ENCODE measurements at regions not wholly inside any gene's neighbourhood (a gene's known extent, or its start where the extent isn't known, plus 50 kb on each side); places are given as distances from the start of the nearest gene placed in this dataset.

DNA sequence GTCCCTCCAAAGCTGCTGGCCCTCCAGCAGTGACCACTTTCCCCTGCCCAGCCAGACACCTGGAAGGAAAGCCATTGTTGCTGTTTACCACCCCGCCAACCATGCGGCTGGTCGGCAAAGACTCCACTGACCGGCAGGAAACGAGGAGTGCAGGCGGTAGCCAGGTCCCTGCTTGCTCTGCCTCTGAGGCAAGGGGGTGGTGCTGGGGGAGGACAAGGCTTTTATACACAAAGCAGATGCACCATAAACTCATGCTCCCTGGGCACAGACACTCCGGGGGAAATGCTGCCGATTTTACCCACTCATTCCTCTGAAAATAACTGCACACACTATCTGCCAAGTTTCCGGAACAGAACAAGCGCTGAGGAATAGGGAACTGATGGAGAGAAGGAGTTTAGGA lies 62.8 kb upstream of the GRIN2A start:
- TF ChIP-seq, protein P1, sequence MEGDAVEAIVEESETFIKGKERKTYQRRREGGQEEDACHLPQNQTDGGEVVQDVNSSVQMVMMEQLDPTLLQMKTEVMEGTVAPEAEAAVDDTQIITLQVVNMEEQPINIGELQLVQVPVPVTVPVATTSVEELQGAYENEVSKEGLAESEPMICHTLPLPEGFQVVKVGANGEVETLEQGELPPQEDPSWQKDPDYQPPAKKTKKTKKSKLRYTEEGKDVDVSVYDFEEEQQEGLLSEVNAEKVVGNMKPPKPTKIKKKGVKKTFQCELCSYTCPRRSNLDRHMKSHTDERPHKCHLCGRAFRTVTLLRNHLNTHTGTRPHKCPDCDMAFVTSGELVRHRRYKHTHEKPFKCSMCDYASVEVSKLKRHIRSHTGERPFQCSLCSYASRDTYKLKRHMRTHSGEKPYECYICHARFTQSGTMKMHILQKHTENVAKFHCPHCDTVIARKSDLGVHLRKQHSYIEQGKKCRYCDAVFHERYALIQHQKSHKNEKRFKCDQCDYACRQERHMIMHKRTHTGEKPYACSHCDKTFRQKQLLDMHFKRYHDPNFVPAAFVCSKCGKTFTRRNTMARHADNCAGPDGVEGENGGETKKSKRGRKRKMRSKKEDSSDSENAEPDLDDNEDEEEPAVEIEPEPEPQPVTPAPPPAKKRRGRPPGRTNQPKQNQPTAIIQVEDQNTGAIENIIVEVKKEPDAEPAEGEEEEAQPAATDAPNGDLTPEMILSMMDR (conservative IDR thresholded peaks at IDR 0.05; ENCODE audit: low read length), result no peak
- no peak for TF ChIP-seq EZH2phosphoT487 (IDR thresholded peaks at IDR 0.05; ENCODE audit: borderline replicate concordance, low read depth, low read length)

All from OCI-LY7 (cell line).